Tibial artery (tissue), 4 donors: ENCODE measurements at regions not wholly inside any gene's neighbourhood (a gene's known extent, or its start where the extent isn't known, plus 50 kb on each side); places are given as distances from the start of the nearest gene placed in this dataset.

ENCODE experiments used
- DNase-seq, 2 donors: peaks; one replicate each; pipeline ENCODE4 v3.0.0-alpha.2; 2019
- H3K27ac ChIP-seq, 2 donors: fragments of 200-600 bp; sonication (generic) in 1 of 2; 1 replicate in 1 of 2; 2 replicates in 1 of 2; pipeline ENCODE4 v1.5.1; 2018 to 2019; ENCODE audit warnings: mild to moderate bottlenecking in 1 of 2
- H3K27me3 ChIP-seq, 2 donors: fragments of 200-600 bp; sonication (generic) in 1 of 2; one replicate each; pipeline versions ENCODE4 v1.5.1 to v1.6.0; 2016 to 2019
- H3K36me3 ChIP-seq, 3 donors: fragments of 200-600 bp; sonication (generic) in 2 of 3; one replicate each; pipeline ENCODE4 v1.5.1; 2016 to 2019; ENCODE audit warnings: mild to moderate bottlenecking in 2 of 3
- H3K4me1 ChIP-seq, 4 donors: fragments of 200-600 bp; sonication (generic) in 2 of 4; 1 replicate in 3 of 4; 2 replicates in 1 of 4; pipeline ENCODE4 v1.5.1; 2016 to 2019
- H3K4me3 ChIP-seq, 2 donors: fragments of 200-600 bp; sonication (generic) in 1 of 2; 1 replicate in 1 of 2; 2 replicates in 1 of 2; pipeline ENCODE4 v1.5.1; 2018 to 2019; ENCODE audit warnings: mild to moderate bottlenecking in 2 of 2
- H3K9me3 ChIP-seq, 3 donors: fragments of 200-600 bp; sonication (generic) in 1 of 3; one replicate each; pipeline ENCODE4 v1.5.1; 2016 to 2019
- intact Hi-C: fragments of 100-400 bp; cut with DNase I; formaldehyde crosslinking; loops from one replicate; pipeline ENCODE4 v1.15.0; 2023; ENCODE audit warnings: low total_unique reads
- TF ChIP-seq, protein P1 (sequence below), 2 experiments: fragments of 200-600 bp in 1 of 2; fragments of 450-650 bp in 1 of 2; IDR thresholded peaks; one replicate each; pipeline ENCODE4 v1.5.1; 2017 to 2019; ENCODE audit warnings: antibody characterized with exemption in 2 of 2, mild to moderate bottlenecking in 1 of 2, moderate library complexity in 1 of 2

DNA sequence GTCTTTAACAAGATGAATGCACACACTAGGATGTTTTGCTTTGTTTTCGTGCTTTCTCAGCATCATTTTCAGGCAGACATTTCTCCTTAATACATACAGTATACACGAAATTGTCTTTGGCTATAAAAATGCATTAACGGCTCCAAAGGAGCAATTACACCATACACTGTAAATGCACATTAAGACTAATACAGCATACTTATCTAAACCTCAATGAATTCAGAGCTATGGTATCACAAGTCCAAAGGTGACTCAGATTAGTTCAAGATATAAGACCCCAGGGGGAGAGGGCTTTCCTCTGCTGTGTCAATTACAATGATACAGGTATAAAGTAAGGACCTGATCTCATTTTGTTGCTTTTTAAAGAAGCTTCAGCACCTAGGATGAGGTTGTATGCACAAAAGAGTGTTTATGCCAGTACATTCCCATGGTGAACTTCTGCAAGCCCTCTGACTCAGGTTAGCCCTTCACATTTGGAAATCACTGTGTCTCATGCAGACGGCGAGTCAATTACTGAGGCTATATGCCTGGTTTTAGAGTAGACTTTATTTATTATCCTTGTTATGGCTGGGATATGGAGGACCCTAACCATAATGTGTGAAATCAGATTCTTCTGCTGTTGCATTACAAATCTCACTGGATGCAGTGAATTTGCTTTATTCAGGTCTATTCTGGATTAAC is 233.3 kb downstream of the ZNF608 start:
- intact Hi-C loops = no loop called here
- TF ChIP-seq, protein P1, sequence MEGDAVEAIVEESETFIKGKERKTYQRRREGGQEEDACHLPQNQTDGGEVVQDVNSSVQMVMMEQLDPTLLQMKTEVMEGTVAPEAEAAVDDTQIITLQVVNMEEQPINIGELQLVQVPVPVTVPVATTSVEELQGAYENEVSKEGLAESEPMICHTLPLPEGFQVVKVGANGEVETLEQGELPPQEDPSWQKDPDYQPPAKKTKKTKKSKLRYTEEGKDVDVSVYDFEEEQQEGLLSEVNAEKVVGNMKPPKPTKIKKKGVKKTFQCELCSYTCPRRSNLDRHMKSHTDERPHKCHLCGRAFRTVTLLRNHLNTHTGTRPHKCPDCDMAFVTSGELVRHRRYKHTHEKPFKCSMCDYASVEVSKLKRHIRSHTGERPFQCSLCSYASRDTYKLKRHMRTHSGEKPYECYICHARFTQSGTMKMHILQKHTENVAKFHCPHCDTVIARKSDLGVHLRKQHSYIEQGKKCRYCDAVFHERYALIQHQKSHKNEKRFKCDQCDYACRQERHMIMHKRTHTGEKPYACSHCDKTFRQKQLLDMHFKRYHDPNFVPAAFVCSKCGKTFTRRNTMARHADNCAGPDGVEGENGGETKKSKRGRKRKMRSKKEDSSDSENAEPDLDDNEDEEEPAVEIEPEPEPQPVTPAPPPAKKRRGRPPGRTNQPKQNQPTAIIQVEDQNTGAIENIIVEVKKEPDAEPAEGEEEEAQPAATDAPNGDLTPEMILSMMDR (IDR thresholded peaks at IDR 0.05) = no peak
- Histone ChIP-seq H3K36me3 (no peaks in the 10 kb centered on the region), H3K9me3 (no peaks in the 10 kb centered on the region), H3K27ac (no peak overlapping the region), H3K4me3 (no peak overlapping the region), H3K4me1 (peaks cover 0 to 26% (median 11%) of the 10 kb centered on the region in 4 donors), H3K27me3 (no peaks in the 10 kb centered on the region)
- DNase-seq = no peak

DNA sequence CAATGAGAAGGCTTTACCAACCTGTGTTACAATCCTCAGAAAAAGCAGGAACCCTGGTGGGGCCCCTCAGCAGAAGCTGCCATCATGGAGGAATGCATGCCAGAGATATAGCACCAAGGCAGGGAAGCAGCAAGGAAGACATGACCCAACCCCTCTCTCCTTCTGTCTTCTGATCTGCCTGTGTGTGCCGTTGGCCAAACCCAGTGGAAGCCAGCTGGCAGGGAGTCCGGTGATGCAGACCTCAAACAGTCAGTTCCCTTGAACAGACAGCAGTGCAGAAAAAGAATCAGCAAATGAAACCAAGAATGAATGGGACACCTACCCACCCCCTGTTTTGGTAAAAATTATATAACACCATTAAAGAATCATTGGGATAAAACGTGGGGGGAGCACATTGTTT is 234.2 kb downstream of the ZNF608 start:
- no peaks in the 10 kb centered on the region for H3K27me3 ChIP-seq
- no peak overlapping the region for H3K4me3 ChIP-seq
- TF ChIP-seq, protein P1 (IDR thresholded peaks at IDR 0.05) = no peak
- no peaks in the 10 kb centered on the region for H3K36me3 ChIP-seq
- peak in 1 of 2 donors; percentile 28 for DNase-seq
- intact Hi-C loops = no loop called here
- peaks cover 0 to 19% (median 11%) of the 10 kb centered on the region in 4 donors for H3K4me1 ChIP-seq
- no peaks in the 10 kb centered on the region for H3K9me3 ChIP-seq
- no peak overlapping the region for H3K27ac ChIP-seq

DNA sequence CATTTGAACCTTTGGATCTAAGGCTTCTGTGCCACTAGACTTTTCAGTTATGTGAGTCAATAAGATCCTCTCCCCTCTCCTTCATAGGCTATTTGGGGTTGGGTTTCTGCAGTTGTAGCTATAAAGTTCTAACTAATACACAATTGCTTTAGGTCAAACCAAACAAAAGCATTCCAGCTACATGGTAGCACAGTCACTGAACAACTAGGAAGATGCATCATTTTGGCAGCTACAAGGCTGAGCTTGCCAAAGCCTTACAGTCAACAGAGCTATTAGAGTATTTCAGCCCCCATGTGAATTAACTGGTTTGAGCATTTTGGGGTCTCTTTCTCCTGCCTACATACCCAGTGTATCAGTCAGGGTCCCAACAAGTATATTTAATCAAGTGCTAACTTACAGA is 234.6 kb downstream of the ZNF608 start:
- DNase-seq = no peak
- H3K4me1 ChIP-seq = peaks cover 0 to 19% (median 11%) of the 10 kb centered on the region in 4 donors
- no peaks in the 10 kb centered on the region for H3K9me3 ChIP-seq
- no peaks in the 10 kb centered on the region for H3K36me3 ChIP-seq
- H3K4me3 ChIP-seq = no peak overlapping the region
- intact Hi-C loops = no loop called here
- H3K27ac ChIP-seq = no peak overlapping the region
- H3K27me3 ChIP-seq = no peaks in the 10 kb centered on the region
- TF ChIP-seq, protein P1 (IDR thresholded peaks at IDR 0.05) = no peak

DNA sequence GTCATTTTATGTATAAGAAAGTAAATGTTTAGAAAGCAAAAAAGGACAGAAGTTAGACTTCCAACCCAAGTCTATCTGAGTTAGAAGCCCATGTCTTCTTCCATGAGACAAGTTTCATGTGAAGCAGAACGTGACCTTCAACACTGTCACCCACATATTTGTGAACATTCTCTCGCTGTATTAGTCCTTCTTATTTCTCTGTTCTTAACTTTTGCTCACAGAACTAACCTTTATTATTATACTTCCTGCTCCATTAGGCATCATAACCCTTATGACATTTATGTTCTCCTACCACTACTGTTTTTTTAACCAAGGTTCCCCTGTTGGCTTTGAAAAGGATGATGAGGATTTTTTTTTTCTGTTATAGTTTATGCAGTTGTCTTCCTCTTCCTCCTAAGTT is 238.8 kb downstream of the ZNF608 start:
- TF ChIP-seq, protein P1 (IDR thresholded peaks at IDR 0.05) = no peak
- no peak overlapping the region for H3K27ac ChIP-seq
- intact Hi-C loops = no loop called here
- H3K36me3 ChIP-seq = no peaks in the 10 kb centered on the region
- no peak overlapping the region for H3K4me3 ChIP-seq
- H3K9me3 ChIP-seq = no peaks in the 10 kb centered on the region
- H3K4me1 ChIP-seq = no peaks in the 10 kb centered on the region
- DNase-seq = no peak
- no peaks in the 10 kb centered on the region for H3K27me3 ChIP-seq

DNA sequence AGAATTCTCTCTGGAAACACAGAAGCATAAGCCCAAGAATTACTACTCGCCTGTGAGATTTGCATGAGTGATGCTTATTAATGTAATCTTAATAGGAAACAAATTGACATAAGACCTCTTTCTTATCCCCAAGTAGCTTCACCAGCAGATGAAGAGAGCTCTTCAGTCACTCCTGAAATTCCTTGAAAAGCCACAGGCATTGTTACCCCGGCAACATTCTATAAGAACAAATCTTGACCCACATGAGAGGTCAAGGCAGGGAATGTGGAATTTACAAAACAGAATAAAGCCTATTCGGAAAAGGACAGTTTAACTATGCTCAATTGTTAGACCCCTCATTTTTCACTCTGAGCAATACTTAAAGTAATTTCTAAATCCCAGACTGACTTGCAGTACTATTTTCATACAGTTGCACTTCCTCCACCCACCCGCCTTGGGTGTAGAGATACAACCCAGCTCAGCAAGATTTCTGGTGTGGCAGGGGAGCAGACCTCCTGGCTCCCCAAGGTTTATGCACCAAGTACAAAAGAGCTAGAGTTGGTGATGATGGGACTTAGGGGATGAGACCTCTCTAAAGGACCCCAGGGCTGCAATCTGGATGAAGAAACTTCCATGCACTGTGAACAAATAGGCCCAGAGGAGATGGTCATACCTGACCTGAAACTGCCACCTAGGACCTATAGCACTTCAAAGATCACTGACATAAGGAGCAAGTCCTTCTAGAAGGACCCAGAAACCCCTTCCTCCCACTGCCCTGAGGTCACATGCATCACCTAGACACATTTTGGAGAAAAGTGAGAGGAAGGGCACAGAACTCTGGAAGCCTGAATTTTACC is 242.1 kb downstream of the ZNF608 start:
- Histone ChIP-seq H3K27ac (no peak overlapping the region), H3K9me3 (no peaks in the 10 kb centered on the region), H3K27me3 (no peaks in the 10 kb centered on the region), H3K36me3 (no peaks in the 10 kb centered on the region), H3K4me1 (no peaks in the 10 kb centered on the region), H3K4me3 (no peak overlapping the region)
- no peak for DNase-seq
- intact Hi-C loops = no loop called here
- TF ChIP-seq, protein P1 (IDR thresholded peaks at IDR 0.05) = no peak
